Hepatocyte (in vitro differentiated cells): ENCODE measurements at regions not wholly inside any gene's neighbourhood (a gene's known extent, or its start where the extent isn't known, plus 50 kb on each side); places are given as distances from the start of the nearest gene placed in this dataset.

Experiments
- CTCF ChIP-seq: fragments of 200-600 bp; sonication (generic); IDR thresholded peaks from 2 replicates; pipeline ENCODE4 v1.5.1; 2016; ENCODE audit warnings: antibody characterized with exemption, mild to moderate bottlenecking; ENCODE audit not compliant: poor library complexity
- EZH2 ChIP-seq: fragments of 200-600 bp; sonication (generic); IDR thresholded peaks from 2 replicates; pipeline ENCODE4 v1.6.1; 2016; ENCODE audit warnings: antibody characterized with exemption, mild to moderate bottlenecking, borderline replicate concordance
- EZH2phosphoT487 ChIP-seq: fragments of 200-600 bp; sonication (generic); IDR thresholded peaks from one replicate; pipeline ENCODE4 v1.6.1; 2018; ENCODE audit warnings: antibody characterized with exemption, mild to moderate bottlenecking, low read depth, moderate library complexity; ENCODE audit not compliant: unreplicated experiment, severe bottlenecking

GRCh38 chr6:21478883-21479539 lies 114.5 kb upstream of the SOX4 start:
- TF ChIP-seq EZH2phosphoT487, result no peak
- no peak for TF ChIP-seq EZH2
- TF ChIP-seq CTCF, result no peak
